CD4-positive, alpha-beta T cell treated with Interferon alpha-2 for 1 hour (primary cell): ENCODE measurements at regions not wholly inside any gene's neighbourhood (a gene's known extent, or its start where the extent isn't known, plus 50 kb on each side); places are given as distances from the start of the nearest gene placed in this dataset.

ENCODE experiments used
- DNase-seq, 2 donors: peaks; one replicate each; pipeline ENCODE4 v3.0.0-alpha.2; 2020 to 2022

GRCh38 chr14:103207388-103208072 lies 84.3 kb downstream of the TNFAIP2 start:
- DNase-seq: no peak

GRCh38 chr14:103209054-103209453 lies 85.8 kb downstream of the TNFAIP2 start:
- DNase-seq: no peak

- DNase-seq: no peak
Observed at GRCh38 chr14:103209506-103209905, 86.2 kb downstream of the TNFAIP2 start.

GRCh38 chr14:103213331-103213730 lies 90.1 kb downstream of the TNFAIP2 start:
- DNase-seq: no peak

- DNase-seq: no peak
Observed at GRCh38 chr14:103214461-103214958, 91.2 kb downstream of the TNFAIP2 start.

GRCh38 chr14:103216399-103216798 lies 93.1 kb downstream of the TNFAIP2 start:
- no peak for DNase-seq

- DNase-seq: no peak
Observed at GRCh38 chr14:103216857-103217256, 93.6 kb downstream of the TNFAIP2 start.

GRCh38 chr14:103217538-103217937 lies 94.3 kb downstream of the TNFAIP2 start:
- no peak for DNase-seq

- no peak for DNase-seq
Observed at GRCh38 chr14:103220134-103220981, 97.1 kb downstream of the TNFAIP2 start.

GRCh38 chr14:103220982-103221641 lies 97.9 kb downstream of the TNFAIP2 start:
- DNase-seq: no peak

- no peak for DNase-seq
Observed at GRCh38 chr14:103221781-103222358, 98.6 kb downstream of the TNFAIP2 start.

GRCh38 chr14:103223818-103224352 lies 100.6 kb downstream of the TNFAIP2 start:
- DNase-seq: no peak

GRCh38 chr14:103225062-103225461 lies 101.8 kb downstream of the TNFAIP2 start:
- no peak for DNase-seq

GRCh38 chr14:103225476-103225875 lies 102.2 kb downstream of the TNFAIP2 start:
- DNase-seq: no peak

- no peak for DNase-seq
Observed at GRCh38 chr14:103227094-103227768, 104.0 kb downstream of the TNFAIP2 start.

- DNase-seq: no peak
Observed at GRCh38 chr14:103228076-103228806, 105.0 kb downstream of the TNFAIP2 start.

- DNase-seq: no peak
Observed at GRCh38 chr14:103228866-103229265, 105.2 kb upstream of the EIF5 start.

GRCh38 chr14:103230021-103230420 lies 104.0 kb upstream of the EIF5 start:
- no peak for DNase-seq

GRCh38 chr14:103230658-103231334 lies 103.2 kb upstream of the EIF5 start:
- no peak for DNase-seq

GRCh38 chr14:103231376-103232019 lies 102.5 kb upstream of the EIF5 start:
- DNase-seq: no peak
